Adrenal gland (tissue), 5 donors: ENCODE measurements at regions not wholly inside any gene's neighbourhood (a gene's known extent, or its start where the extent isn't known, plus 50 kb on each side); places are given as distances from the start of the nearest gene placed in this dataset.

Experiments
- POLR2A ChIP-seq, 2 donors: fragments of 450-650 bp; IDR thresholded peaks; one replicate each; pipeline ENCODE4 v1.6.1; 2017; ENCODE audit warnings: antibody characterized with exemption in 2 of 2, mild to moderate bottlenecking in 2 of 2, moderate library complexity in 1 of 2
- TF ChIP-seq, protein P1 (sequence below), 6 experiments: fragments of 450-650 bp in 4 of 6; fragments of 200-600 bp in 2 of 6; sonication (generic) in 1 of 6; IDR thresholded peaks; 1 replicate in 5 of 6; 2 replicates in 1 of 6; pipeline versions ENCODE4 v1.5.1 to v1.8.0; 2016 to 2021; ENCODE audit warnings: antibody characterized with exemption in 6 of 6, mild to moderate bottlenecking in 2 of 6, moderate library complexity in 1 of 6
- donor health status: DM: no; HTN: no; CAD: no.

- TF ChIP-seq, protein P1, sequence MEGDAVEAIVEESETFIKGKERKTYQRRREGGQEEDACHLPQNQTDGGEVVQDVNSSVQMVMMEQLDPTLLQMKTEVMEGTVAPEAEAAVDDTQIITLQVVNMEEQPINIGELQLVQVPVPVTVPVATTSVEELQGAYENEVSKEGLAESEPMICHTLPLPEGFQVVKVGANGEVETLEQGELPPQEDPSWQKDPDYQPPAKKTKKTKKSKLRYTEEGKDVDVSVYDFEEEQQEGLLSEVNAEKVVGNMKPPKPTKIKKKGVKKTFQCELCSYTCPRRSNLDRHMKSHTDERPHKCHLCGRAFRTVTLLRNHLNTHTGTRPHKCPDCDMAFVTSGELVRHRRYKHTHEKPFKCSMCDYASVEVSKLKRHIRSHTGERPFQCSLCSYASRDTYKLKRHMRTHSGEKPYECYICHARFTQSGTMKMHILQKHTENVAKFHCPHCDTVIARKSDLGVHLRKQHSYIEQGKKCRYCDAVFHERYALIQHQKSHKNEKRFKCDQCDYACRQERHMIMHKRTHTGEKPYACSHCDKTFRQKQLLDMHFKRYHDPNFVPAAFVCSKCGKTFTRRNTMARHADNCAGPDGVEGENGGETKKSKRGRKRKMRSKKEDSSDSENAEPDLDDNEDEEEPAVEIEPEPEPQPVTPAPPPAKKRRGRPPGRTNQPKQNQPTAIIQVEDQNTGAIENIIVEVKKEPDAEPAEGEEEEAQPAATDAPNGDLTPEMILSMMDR (IDR thresholded peaks at IDR 0.05): no peak
- no peak for TF ChIP-seq POLR2A (IDR thresholded peaks at IDR 0.05)
Measured at GRCh38 chrY:7771771-7772170, 860.2 kb upstream of the AMELY start.
